GM12878 (cell line): ENCODE measurements at regions not wholly inside any gene's neighbourhood (a gene's known extent, or its start where the extent isn't known, plus 50 kb on each side); places are given as distances from the start of the nearest gene placed in this dataset.

Experiments
- ATAC-seq: fragments of 200-7000 bp; cut with Tn5 transposase; 3 replicates; pipeline ENCODE4 v1.9.1; 2020; ENCODE audit warnings: mild to moderate bottlenecking, moderate library complexity
- BruUV-seq: library from RNA; stranded (reverse); fragments of 400-500 nt; replicated peaks from 2 replicates; lab custom pipeline; 2021; lab: Mats Ljungman, UMichigan
- CTCF ChIA-PET: fragments of 300-600 bp; sonication (Branson Sonifier 250); formaldehyde crosslinking; extraction: SDS; loops from one replicate; lab custom pipeline; 2021; ENCODE audit warnings: inconsistent platforms; lab: Yijun Ruan, JAX
- POLR2A ChIA-PET: fragments of 350-600 bp; formaldehyde crosslinking; extraction: SDS; loops from one replicate; lab custom pipeline; 2021; ENCODE audit warnings: inconsistent platforms; lab: Charles Lee
- RAD21 ChIA-PET: fragments of 300-600 bp; sonication (Branson Sonifier 250); formaldehyde crosslinking; loops from one replicate; lab custom pipeline; 2023; ENCODE audit warnings: antibody characterized with exemption; ENCODE audit not compliant: unreplicated experiment; lab: Charles Lee
- SMC1A ChIA-PET: fragments of 300-600 bp; sonication (Branson Sonifier 250); formaldehyde crosslinking; loops from one replicate; lab custom pipeline; 2023; ENCODE audit not compliant: unreplicated experiment, uncharacterized antibody; lab: Charles Lee
- DNase-seq: peaks from one replicate; pipeline ENCODE4 v3.0.0-alpha.2; 2011; ENCODE audit warnings: low read depth, low spot score
- FAIRE-seq: peaks from 3 replicates; lab custom pipeline; 2011; peaks lifted over from hg19 to GRCh38; lab: Jason Lieb, UNC
- H2AFZ ChIP-seq: 2 replicates; pipeline ENCODE4 v1.6.0; 2011; ENCODE audit warnings: low read depth, low read length, control low read depth; ENCODE audit not compliant: control insufficient read depth
- H3K27ac ChIP-seq: 2 replicates; pipeline ENCODE4 v1.5.1; 2011; ENCODE audit warnings: control low read depth; ENCODE audit not compliant: control insufficient read depth, insufficient read depth
- H3K27me3 ChIP-seq, 2 experiments: replicated peaks in 1 of 2; 2 replicates each; pipeline versions ENCODE4 v1.6.0 to v1.6.1; 2011; ENCODE audit warnings: low read length in 1 of 2; ENCODE audit not compliant: control insufficient read depth in 2 of 2, insufficient read depth in 2 of 2
- H3K36me3 ChIP-seq, 2 experiments: 2 replicates each; pipeline ENCODE4 v1.5.1; 2011; ENCODE audit warnings: low read length in 1 of 2; ENCODE audit not compliant: control insufficient read depth in 2 of 2, insufficient read depth in 2 of 2
- H3K4me1 ChIP-seq: 2 replicates; pipeline ENCODE4 v1.6.1; 2011; ENCODE audit warnings: mild to moderate bottlenecking, low read length, moderate library complexity, mixed read lengths; ENCODE audit not compliant: control insufficient read depth, insufficient read depth
- H3K4me2 ChIP-seq: 2 replicates; pipeline ENCODE4 v1.6.0; 2011; ENCODE audit warnings: control low read depth; ENCODE audit not compliant: control insufficient read depth, insufficient read depth
- H3K4me3 ChIP-seq: fragments of 200-600 bp; sonication (generic); 2 replicates; pipeline ENCODE4 v1.5.1; 2016
- H3K79me2 ChIP-seq: 2 replicates; pipeline ENCODE4 v1.6.0; 2011; ENCODE audit warnings: low read length; ENCODE audit not compliant: control insufficient read depth, insufficient read depth
- H3K9ac ChIP-seq: 2 replicates; pipeline ENCODE4 v1.8.0; 2011; ENCODE audit warnings: low read length, control low read depth, mixed read lengths; ENCODE audit not compliant: control insufficient read depth, insufficient read depth
- H3K9me3 ChIP-seq: replicated peaks from 3 replicates; pipeline ENCODE4 v1.5.1; 2011; ENCODE audit warnings: mild to moderate bottlenecking, low read length; ENCODE audit not compliant: control insufficient read depth, insufficient read depth
- H4K20me1 ChIP-seq: 2 replicates; pipeline ENCODE4 v1.6.0; 2011; ENCODE audit not compliant: control insufficient read depth, insufficient read depth
- CREM ChIP-seq: IDR thresholded peaks from 2 replicates; pipeline ENCODE4 v1.6.1; 2014; ENCODE audit warnings: antibody characterized with exemption, low read depth
- DPF2 ChIP-seq: fragments of 450-650 bp; IDR thresholded peaks from 2 replicates; pipeline ENCODE4 v1.6.1; 2017; ENCODE audit warnings: mild to moderate bottlenecking
- EED ChIP-seq: sonication (generic); IDR thresholded peaks from 2 replicates; pipeline ENCODE4 v1.6.1; 2016; ENCODE audit warnings: antibody characterized with exemption, low read depth
- ETV6 ChIP-seq, 2 experiments: fragments of 450-650 bp in 1 of 2; IDR thresholded peaks in 1 of 2; conservative IDR thresholded peaks in 1 of 2; 2 replicates each; pipeline ENCODE4 v1.6.1; 2014; ENCODE audit warnings: antibody characterized with exemption in 1 of 2, borderline replicate concordance in 1 of 2, low read depth in 1 of 2, mild to moderate bottlenecking in 1 of 2, moderate library complexity in 1 of 2
- HCFC1 ChIP-seq: fragments of 150-350 bp; IDR thresholded peaks from 2 replicates; pipeline ENCODE4 v1.6.1; 2014; ENCODE audit warnings: low read length
- MYB ChIP-seq: fragments of 150-350 bp; IDR thresholded peaks from 2 replicates; pipeline ENCODE4 v1.6.1; 2014; ENCODE audit warnings: mild to moderate bottlenecking, low read depth, low read length, borderline replicate concordance
- SIN3A ChIP-seq: IDR thresholded peaks from 2 replicates; pipeline ENCODE4 v1.6.1; 2012; ENCODE audit warnings: low read depth, low read length, improper control_type of control experiment
- SUPT20H ChIP-seq: IDR thresholded peaks from 2 replicates; pipeline ENCODE4 v1.6.1; 2011; ENCODE audit warnings: low read depth, mild to moderate bottlenecking, low read length, moderate library complexity, borderline replicate concordance; ENCODE audit not compliant: control insufficient read depth
- TCF7 ChIP-seq: IDR thresholded peaks from 2 replicates; pipeline ENCODE4 v1.6.1; 2014; ENCODE audit warnings: antibody characterized with exemption, borderline replicate concordance
- WGBS: methylation state at CpG from one replicate; pipeline ENCODE4 v1.1.6; 2016; ENCODE audit warnings: low lambda C conversion rate; ENCODE audit not compliant: insufficient replicate concordance, insufficient coverage; ENCODE audit errors: missing lambda C conversion rate; 5-methylcytosine and 5-hydroxymethylcytosine counted together
- in situ Hi-C: fragments of 300-500 bp; cut with MboI; formaldehyde crosslinking; loops from 9 replicates; pipeline ENCODE4 v1.14.3; 2018; ENCODE audit warnings: mixed read lengths
- intact Hi-C: fragments of 100-400 bp; cut with micrococcal nuclease; formaldehyde crosslinking; loops from one replicate; pipeline ENCODE4 v1.14.2; 2022; ENCODE audit not compliant: unreplicated experiment
- TF ChIP-seq, protein P1 (sequence below): fragments of 450-650 bp; IDR thresholded peaks from 2 replicates; pipeline ENCODE4 v1.6.1; 2017; ENCODE audit warnings: mild to moderate bottlenecking, moderate library complexity
- TF ChIP-seq, protein P2 (sequence below): IDR thresholded peaks from 2 replicates; pipeline ENCODE4 v1.6.1; 2012; ENCODE audit warnings: low read depth, low read length, improper control_type of control experiment
- TF ChIP-seq, protein P3 (sequence below): fragments of 450-650 bp; IDR thresholded peaks from 2 replicates; pipeline ENCODE4 v1.6.1; 2018; ENCODE audit warnings: borderline replicate concordance, mild to moderate bottlenecking; ENCODE audit not compliant: partially characterized antibody

DNA sequence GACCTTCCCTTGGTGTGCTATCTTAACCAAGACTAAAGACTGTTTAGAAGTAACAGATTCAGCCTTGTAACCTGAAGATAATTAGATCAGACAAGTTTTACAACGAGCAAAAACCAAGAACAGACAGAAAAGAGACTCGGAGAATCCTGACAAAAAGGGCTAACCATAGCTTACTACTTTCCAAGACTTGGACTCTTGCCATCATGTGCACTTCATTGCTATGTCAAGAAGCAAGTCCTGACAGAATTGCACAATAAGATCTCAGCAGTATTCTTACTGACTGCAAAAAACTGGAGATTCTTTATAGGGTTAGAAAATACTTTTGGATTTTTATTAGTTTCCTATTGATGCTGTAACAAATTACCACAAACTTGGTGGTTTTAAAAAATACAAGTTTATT lies 1539.0 kb upstream of the NUDT12 start:
- ATAC-seq, result no peak
- Histone ChIP-seq H3K4me1 (no peaks in the 10 kb centered on the region), H3K4me3 (no peak overlapping the region), H3K9ac (no peak overlapping the region), H4K20me1 (no peaks in the 10 kb centered on the region), H3K4me2 (no peak overlapping the region), H3K79me2 (no peaks in the 10 kb centered on the region), H2AFZ (no peak overlapping the region), H3K9me3 (no peaks in the 10 kb centered on the region), H3K36me3 (no peaks in the 10 kb centered on the region), H3K27ac (no peak overlapping the region), H3K27me3 (no peaks in the 10 kb centered on the region)
- TF ChIP-seq, protein P1, sequence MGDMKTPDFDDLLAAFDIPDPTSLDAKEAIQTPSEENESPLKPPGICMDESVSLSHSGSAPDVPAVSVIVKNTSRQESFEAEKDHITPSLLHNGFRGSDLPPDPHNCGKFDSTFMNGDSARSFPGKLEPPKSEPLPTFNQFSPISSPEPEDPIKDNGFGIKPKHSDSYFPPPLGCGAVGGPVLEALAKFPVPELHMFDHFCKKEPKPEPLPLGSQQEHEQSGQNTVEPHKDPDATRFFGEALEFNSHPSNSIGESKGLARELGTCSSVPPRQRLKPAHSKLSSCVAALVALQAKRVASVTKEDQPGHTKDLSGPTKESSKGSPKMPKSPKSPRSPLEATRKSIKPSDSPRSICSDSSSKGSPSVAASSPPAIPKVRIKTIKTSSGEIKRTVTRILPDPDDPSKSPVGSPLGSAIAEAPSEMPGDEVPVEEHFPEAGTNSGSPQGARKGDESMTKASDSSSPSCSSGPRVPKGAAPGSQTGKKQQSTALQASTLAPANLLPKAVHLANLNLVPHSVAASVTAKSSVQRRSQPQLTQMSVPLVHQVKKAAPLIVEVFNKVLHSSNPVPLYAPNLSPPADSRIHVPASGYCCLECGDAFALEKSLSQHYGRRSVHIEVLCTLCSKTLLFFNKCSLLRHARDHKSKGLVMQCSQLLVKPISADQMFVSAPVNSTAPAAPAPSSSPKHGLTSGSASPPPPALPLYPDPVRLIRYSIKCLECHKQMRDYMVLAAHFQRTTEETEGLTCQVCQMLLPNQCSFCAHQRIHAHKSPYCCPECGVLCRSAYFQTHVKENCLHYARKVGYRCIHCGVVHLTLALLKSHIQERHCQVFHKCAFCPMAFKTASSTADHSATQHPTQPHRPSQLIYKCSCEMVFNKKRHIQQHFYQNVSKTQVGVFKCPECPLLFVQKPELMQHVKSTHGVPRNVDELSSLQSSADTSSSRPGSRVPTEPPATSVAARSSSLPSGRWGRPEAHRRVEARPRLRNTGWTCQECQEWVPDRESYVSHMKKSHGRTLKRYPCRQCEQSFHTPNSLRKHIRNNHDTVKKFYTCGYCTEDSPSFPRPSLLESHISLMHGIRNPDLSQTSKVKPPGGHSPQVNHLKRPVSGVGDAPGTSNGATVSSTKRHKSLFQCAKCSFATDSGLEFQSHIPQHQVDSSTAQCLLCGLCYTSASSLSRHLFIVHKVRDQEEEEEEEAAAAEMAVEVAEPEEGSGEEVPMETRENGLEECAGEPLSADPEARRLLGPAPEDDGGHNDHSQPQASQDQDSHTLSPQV, result no peak
- TF ChIP-seq TCF7 (no peak), MYB (no peak), HCFC1 (no peak), SUPT20H (no peak), SIN3A (no peak), EED (no peak), CREM (no peak), DPF2 (no peak), ETV6 (conservative IDR thresholded peaks at IDR 0.05 in 1 of 2, IDR thresholded peaks at IDR 0.05 in 1 of 2; ENCODE audit: borderline replicate concordance in 1 of 2, low read depth in 1 of 2) (no peak)
- TF ChIP-seq, protein P2, sequence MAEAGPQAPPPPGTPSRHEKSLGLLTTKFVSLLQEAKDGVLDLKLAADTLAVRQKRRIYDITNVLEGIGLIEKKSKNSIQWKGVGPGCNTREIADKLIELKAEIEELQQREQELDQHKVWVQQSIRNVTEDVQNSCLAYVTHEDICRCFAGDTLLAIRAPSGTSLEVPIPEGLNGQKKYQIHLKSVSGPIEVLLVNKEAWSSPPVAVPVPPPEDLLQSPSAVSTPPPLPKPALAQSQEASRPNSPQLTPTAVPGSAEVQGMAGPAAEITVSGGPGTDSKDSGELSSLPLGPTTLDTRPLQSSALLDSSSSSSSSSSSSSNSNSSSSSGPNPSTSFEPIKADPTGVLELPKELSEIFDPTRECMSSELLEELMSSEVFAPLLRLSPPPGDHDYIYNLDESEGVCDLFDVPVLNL, result no peak
- TF ChIP-seq, protein P3, sequence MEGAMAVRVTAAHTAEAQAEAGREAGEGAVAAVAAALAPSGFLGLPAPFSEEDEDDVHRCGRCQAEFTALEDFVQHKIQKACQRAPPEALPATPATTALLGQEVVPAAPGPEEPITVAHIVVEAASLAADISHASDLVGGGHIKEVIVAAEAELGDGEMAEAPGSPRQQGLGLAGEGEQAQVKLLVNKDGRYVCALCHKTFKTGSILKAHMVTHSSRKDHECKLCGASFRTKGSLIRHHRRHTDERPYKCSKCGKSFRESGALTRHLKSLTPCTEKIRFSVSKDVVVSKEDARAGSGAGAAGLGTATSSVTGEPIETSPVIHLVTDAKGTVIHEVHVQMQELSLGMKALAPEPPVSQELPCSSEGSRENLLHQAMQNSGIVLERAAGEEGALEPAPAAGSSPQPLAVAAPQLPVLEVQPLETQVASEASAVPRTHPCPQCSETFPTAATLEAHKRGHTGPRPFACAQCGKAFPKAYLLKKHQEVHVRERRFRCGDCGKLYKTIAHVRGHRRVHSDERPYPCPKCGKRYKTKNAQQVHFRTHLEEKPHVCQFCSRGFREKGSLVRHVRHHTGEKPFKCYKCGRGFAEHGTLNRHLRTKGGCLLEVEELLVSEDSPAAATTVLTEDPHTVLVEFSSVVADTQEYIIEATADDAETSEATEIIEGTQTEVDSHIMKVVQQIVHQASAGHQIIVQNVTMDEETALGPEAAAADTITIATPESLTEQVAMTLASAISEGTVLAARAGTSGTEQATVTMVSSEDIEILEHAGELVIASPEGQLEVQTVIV, result no peak
- FAIRE-seq, result no peak
- RAD21 ChIA-PET, result no interaction called here
- in situ Hi-C loops (no loop called here), intact Hi-C loops (no loop called here)
- SMC1A ChIA-PET, result no interaction called here
- WGBS, result 0% methylated on average over 2 of the region's 2 CpGs
- POLR2A ChIA-PET, result no interaction called here
- no peak for DNase-seq
- CTCF ChIA-PET, result no interaction called here
- no TSS peak for BruUV-seq
